ENCODE measurements at regions not wholly inside any gene's neighbourhood (a gene's known extent, or its start where the extent isn't known, plus 50 kb on each side); places are given as distances from the start of the nearest gene placed in this dataset.
"Not testable (repeated sequence)": the region's sequence is repeated elsewhere in the genome, so short reads cannot be mapped to it uniquely, and the experiment has no call there.

DNA sequence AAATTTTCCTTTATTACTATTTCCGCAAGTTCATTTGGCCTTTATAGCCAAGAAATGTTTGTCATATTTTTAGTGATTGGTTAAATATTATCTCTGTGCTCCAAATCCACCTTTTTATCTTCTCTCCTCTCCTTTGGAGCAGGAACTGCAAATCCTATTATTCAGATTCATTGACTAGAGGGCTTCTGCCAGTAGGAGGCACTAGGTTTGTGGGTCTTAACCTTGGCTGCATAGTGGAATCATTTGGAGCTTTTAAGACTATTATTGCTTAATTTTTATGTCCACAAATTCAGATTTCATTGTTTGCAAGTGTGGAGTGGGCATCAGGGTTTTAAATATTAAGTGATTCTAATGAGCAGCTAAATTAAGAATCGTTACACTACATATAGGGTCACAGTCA, 75.3 kb upstream of the SYT10 start:
- TF ChIP-seq, protein P1, sequence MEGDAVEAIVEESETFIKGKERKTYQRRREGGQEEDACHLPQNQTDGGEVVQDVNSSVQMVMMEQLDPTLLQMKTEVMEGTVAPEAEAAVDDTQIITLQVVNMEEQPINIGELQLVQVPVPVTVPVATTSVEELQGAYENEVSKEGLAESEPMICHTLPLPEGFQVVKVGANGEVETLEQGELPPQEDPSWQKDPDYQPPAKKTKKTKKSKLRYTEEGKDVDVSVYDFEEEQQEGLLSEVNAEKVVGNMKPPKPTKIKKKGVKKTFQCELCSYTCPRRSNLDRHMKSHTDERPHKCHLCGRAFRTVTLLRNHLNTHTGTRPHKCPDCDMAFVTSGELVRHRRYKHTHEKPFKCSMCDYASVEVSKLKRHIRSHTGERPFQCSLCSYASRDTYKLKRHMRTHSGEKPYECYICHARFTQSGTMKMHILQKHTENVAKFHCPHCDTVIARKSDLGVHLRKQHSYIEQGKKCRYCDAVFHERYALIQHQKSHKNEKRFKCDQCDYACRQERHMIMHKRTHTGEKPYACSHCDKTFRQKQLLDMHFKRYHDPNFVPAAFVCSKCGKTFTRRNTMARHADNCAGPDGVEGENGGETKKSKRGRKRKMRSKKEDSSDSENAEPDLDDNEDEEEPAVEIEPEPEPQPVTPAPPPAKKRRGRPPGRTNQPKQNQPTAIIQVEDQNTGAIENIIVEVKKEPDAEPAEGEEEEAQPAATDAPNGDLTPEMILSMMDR (IDR thresholded peaks at IDR 0.05; ENCODE audit: insufficient read depth, low read depth, low read length) = no peak
- no peak overlapping the region for H3K4me3 ChIP-seq (ENCODE audit: low read depth, low read length)
- H3K36me3 ChIP-seq (ENCODE audit: control insufficient read depth, insufficient read depth, low read length) = no peaks in the 10 kb centered on the region
- POLR2A ChIA-PET = no interaction called here
- DNase-seq (ENCODE audit: low read depth) = no peak
- no peaks in the 10 kb centered on the region for H3K27me3 ChIP-seq (ENCODE audit: control insufficient read depth, insufficient read depth, low read length)
- CTCF ChIA-PET = no interaction called here

GRCh38 chr12:33519566-33519965, 79.9 kb upstream of the SYT10 start:
- Histone ChIP-seq H3K27me3 (ENCODE audit: control insufficient read depth, insufficient read depth, low read length) (no peaks in the 10 kb centered on the region), H3K36me3 (ENCODE audit: control insufficient read depth, insufficient read depth, low read length) (no peaks in the 10 kb centered on the region), H3K4me3 (ENCODE audit: low read depth, low read length) (no peak overlapping the region)
- DNase-seq (ENCODE audit: low read depth) = no peak
- CTCF ChIA-PET = no interaction called here
- POLR2A ChIA-PET = no interaction called here
- TF ChIP-seq, protein P1 (IDR thresholded peaks at IDR 0.05; ENCODE audit: insufficient read depth, low read depth, low read length) = no peak

GRCh38 chr12:33520505-33521302, 81.1 kb upstream of the SYT10 start:
- POLR2A ChIA-PET; CTCF ChIA-PET; H3K4me3 ChIP-seq (ENCODE audit: low read depth, low read length); DNase-seq (ENCODE audit: low read depth); H3K36me3 ChIP-seq (ENCODE audit: control insufficient read depth, insufficient read depth, low read length); H3K27me3 ChIP-seq (ENCODE audit: control insufficient read depth, insufficient read depth, low read length): not testable (repeated sequence)

DNA sequence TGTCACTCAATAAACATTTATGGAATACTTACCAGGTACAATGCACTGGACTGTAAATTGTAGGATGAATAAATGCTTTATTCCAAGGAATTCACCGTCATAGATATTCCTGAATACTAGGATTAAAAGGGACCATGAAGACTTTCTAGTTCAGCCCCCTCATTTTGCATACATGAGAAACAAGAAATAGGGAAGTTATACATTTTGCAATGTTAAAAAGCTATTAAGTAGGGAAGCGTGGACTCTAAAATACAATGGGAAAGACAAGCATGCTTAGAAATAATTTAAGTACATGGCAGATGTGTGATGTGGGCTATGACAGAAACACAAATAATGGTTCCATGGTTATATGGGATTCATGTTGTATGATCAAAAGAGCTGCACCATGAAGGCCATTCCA, 89.4 kb upstream of the SYT10 start:
- Histone ChIP-seq H3K27me3 (ENCODE audit: control insufficient read depth, insufficient read depth, low read length) (no peaks in the 10 kb centered on the region), H3K4me3 (ENCODE audit: low read depth, low read length) (no peak overlapping the region), H3K36me3 (ENCODE audit: control insufficient read depth, insufficient read depth, low read length) (no peaks in the 10 kb centered on the region)
- DNase-seq (ENCODE audit: low read depth) = no peak
- CTCF ChIA-PET = no interaction called here
- POLR2A ChIA-PET = no interaction called here
- TF ChIP-seq, protein P1 (IDR thresholded peaks at IDR 0.05; ENCODE audit: insufficient read depth, low read depth, low read length) = no peak

GRCh38 chr12:33529810-33530209, 90.2 kb upstream of the SYT10 start:
- H3K4me3 ChIP-seq (ENCODE audit: low read depth, low read length) = no peak overlapping the region
- DNase-seq (ENCODE audit: low read depth) = no peak
- ChIA-PET POLR2A (no interaction called here), CTCF (interaction anchor here (0.6 kb wide), 1 partner anchor 646 kb away, joined by 3 read pairs; no protein-coding TSS in a partner anchor)
- H3K27me3 ChIP-seq (ENCODE audit: control insufficient read depth, insufficient read depth, low read length) = no peaks in the 10 kb centered on the region
- H3K36me3 ChIP-seq (ENCODE audit: control insufficient read depth, insufficient read depth, low read length) = no peaks in the 10 kb centered on the region
- TF ChIP-seq, protein P1 (IDR thresholded peaks at IDR 0.05; ENCODE audit: insufficient read depth, low read depth, low read length) = no peak

GRCh38 chr12:33531261-33531660, 91.6 kb upstream of the SYT10 start:
- ChIA-PET CTCF (no interaction called here), POLR2A (no interaction called here)
- no peak for DNase-seq (ENCODE audit: low read depth)
- Histone ChIP-seq H3K4me3 (ENCODE audit: low read depth, low read length) (no peak overlapping the region), H3K27me3 (ENCODE audit: control insufficient read depth, insufficient read depth, low read length) (no peaks in the 10 kb centered on the region), H3K36me3 (ENCODE audit: control insufficient read depth, insufficient read depth, low read length) (no peaks in the 10 kb centered on the region)
- TF ChIP-seq, protein P1 (IDR thresholded peaks at IDR 0.05; ENCODE audit: insufficient read depth, low read depth, low read length) = no peak

All from BJ (cell line).